GM23248 (cell line): ENCODE measurements at regions not wholly inside any gene's neighbourhood (a gene's known extent, or its start where the extent isn't known, plus 50 kb on each side); places are given as distances from the start of the nearest gene placed in this dataset.

Experiments
- DNase-seq: peaks from one replicate; pipeline ENCODE4 v3.0.0-alpha.2; 2015
- H2AFZ ChIP-seq: fragments of 200-600 bp; sonication (generic); 2 replicates; pipeline ENCODE4 v1.6.1; 2016; ENCODE audit warnings: antibody characterized with exemption
- H3F3A ChIP-seq: fragments of 200-600 bp; sonication (generic); 2 replicates; pipeline ENCODE4 v1.6.1; 2016; ENCODE audit warnings: mild to moderate bottlenecking, antibody characterized with exemption, mixed run types; ENCODE audit not compliant: insufficient read depth
- H3K27ac ChIP-seq: fragments of 200-600 bp; sonication (generic); 2 replicates; pipeline ENCODE4 v1.5.1; 2016; ENCODE audit warnings: mild to moderate bottlenecking
- H3K27me3 ChIP-seq: fragments of 200-600 bp; sonication (generic); replicated peaks from 2 replicates; pipeline ENCODE4 v1.6.1; 2016; ENCODE audit warnings: mild to moderate bottlenecking; ENCODE audit not compliant: insufficient read depth
- H3K36me3 ChIP-seq: fragments of 200-600 bp; sonication (generic); 2 replicates; pipeline ENCODE4 v1.6.1; 2016; ENCODE audit warnings: low read depth, mild to moderate bottlenecking
- H3K4me1 ChIP-seq: fragments of 200-600 bp; sonication (generic); 2 replicates; pipeline ENCODE4 v1.6.1; 2016; ENCODE audit warnings: mild to moderate bottlenecking; ENCODE audit not compliant: insufficient read depth
- H3K4me2 ChIP-seq: fragments of 200-600 bp; sonication (generic); one replicate; pipeline ENCODE4 v1.6.1; 2016; ENCODE audit warnings: mild to moderate bottlenecking; ENCODE audit not compliant: unreplicated experiment
- H3K4me3 ChIP-seq: fragments of 200-600 bp; sonication (generic); 2 replicates; pipeline ENCODE4 v1.5.1; 2016; ENCODE audit warnings: mild to moderate bottlenecking
- H3K79me2 ChIP-seq: fragments of 200-600 bp; sonication (generic); 2 replicates; pipeline ENCODE4 v1.6.1; 2016; ENCODE audit warnings: mild to moderate bottlenecking; ENCODE audit not compliant: insufficient read depth
- H3K9ac ChIP-seq: fragments of 200-600 bp; sonication (generic); 2 replicates; pipeline ENCODE4 v1.6.1; 2016; ENCODE audit warnings: mild to moderate bottlenecking
- H3K9me2 ChIP-seq: fragments of 200-600 bp; sonication (generic); 2 replicates; pipeline ENCODE4 v1.6.1; 2016; ENCODE audit warnings: mixed run types, mild to moderate bottlenecking, moderate library complexity; ENCODE audit not compliant: insufficient read depth
- H3K9me3 ChIP-seq: fragments of 200-600 bp; sonication (generic); one replicate; pipeline ENCODE4 v1.6.1; 2017; ENCODE audit warnings: low read depth
- H4K20me1 ChIP-seq: fragments of 200-600 bp; sonication (generic); 2 replicates; pipeline ENCODE4 v1.6.0; 2016; ENCODE audit not compliant: insufficient read depth
- EZH2 ChIP-seq: fragments of 200-600 bp; sonication (generic); IDR thresholded peaks from 2 replicates; pipeline ENCODE4 v1.6.1; 2018; ENCODE audit warnings: antibody characterized with exemption, mild to moderate bottlenecking; ENCODE audit not compliant: insufficient read depth, poor library complexity, severe bottlenecking
- EZH2phosphoT487 ChIP-seq: fragments of 200-600 bp; sonication (generic); IDR thresholded peaks from 2 replicates; pipeline ENCODE4 v1.6.1; 2018; ENCODE audit warnings: antibody characterized with exemption, moderate library complexity, mild to moderate bottlenecking, low read depth; ENCODE audit not compliant: insufficient read depth
- WGBS, 2 experiments: methylation state at CpG; one replicate each; pipeline ENCODE4 v1.1.6; 2015 to 2017; ENCODE audit warnings: low lambda C conversion rate in 2 of 2, low coverage in 1 of 2; ENCODE audit errors: missing lambda C conversion rate in 2 of 2; 5-methylcytosine and 5-hydroxymethylcytosine counted together
- in situ Hi-C: fragments of 300-500 bp; cut with MboI; formaldehyde crosslinking; loops from 2 replicates; pipeline ENCODE4 v1.15.0; 2020

DNA sequence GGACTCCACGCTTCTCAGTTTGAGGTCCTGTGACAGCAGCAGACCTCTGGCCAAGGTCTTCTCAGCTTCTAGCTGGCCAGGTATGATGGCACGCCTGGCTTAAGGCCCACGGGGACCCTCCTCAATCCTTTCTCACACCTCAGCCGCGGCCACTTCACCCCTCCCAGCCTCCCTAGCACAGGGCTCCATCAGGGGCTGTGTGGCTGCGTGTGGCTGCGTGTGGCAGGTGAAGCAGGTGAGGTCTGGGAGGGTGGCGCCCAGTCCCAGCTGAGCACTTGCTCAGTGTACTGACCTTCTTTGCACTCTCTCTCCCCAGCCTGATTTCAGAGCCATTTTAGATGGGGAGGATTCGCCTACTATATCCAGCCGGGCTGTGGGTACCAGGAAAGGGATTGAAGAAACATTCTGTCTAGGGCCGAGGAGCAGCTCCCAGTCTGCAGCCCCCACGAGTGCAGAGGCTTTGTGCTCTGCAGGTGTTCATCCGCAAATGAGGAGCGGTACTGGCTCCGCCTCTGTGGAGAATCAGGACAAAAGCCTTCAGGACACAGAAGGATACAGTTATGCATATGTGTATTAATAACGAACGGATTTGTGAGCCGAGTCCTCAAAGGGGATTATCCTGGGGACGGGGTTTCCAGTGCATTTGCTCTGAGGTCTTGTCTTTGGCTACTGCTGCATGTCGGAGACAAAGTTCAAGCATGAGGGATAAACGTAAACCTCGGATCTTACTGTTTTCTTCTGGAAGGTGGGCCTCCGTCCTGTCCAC is 236.9 kb upstream of the RAB6C start:
- H3K9me3 ChIP-seq = no peaks in the 10 kb centered on the region
- no peak overlapping the region for H2AFZ ChIP-seq
- in situ Hi-C loops = no loop called here
- TF ChIP-seq EZH2phosphoT487 = no peak
- TF ChIP-seq EZH2 = no peak
- H3K79me2 ChIP-seq = no peaks in the 10 kb centered on the region
- no peak overlapping the region for H3K9ac ChIP-seq
- H3K27ac ChIP-seq = no peak overlapping the region
- no peaks in the 10 kb centered on the region for H3K9me2 ChIP-seq
- H3K27me3 ChIP-seq = no peaks in the 10 kb centered on the region
- no peak overlapping the region for H3K4me3 ChIP-seq
- no peaks in the 10 kb centered on the region for H4K20me1 ChIP-seq
- no peaks in the 10 kb centered on the region for H3F3A ChIP-seq
- no peak overlapping the region for H3K4me2 ChIP-seq
- no peak for DNase-seq
- 62 to 70% methylated on average over 23 of the region's 23 CpGs for WGBS, 2 experiments
- no peaks in the 10 kb centered on the region for H3K4me1 ChIP-seq
- no peaks in the 10 kb centered on the region for H3K36me3 ChIP-seq

DNA sequence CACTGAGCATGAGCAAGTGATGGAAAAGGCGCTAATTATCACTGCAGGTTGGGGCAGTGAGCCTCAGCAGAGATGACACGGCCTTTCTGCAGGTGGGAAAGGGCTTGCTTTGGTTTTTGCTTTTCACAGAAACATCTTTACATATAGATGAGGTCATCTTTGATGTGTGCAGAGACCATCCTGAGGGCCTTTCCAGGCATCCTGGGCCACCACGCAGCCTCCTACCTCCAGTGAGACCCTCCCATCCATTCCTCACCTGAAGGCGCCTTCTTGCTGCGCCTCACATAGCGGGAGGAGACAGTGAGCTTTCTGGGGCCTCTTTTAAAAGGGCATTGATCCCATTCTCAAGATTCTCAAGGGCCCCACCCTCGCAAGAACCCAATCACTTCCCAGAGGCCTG is 235.3 kb upstream of the RAB6C start:
- Histone ChIP-seq H3K4me2 (no peak overlapping the region), H3F3A (no peaks in the 10 kb centered on the region), H3K36me3 (no peaks in the 10 kb centered on the region), H3K27ac (no peak overlapping the region), H3K9ac (no peak overlapping the region), H3K9me2 (no peaks in the 10 kb centered on the region), H3K9me3 (no peaks in the 10 kb centered on the region), H3K27me3 (no peaks in the 10 kb centered on the region), H3K79me2 (no peaks in the 10 kb centered on the region), H3K4me1 (no peaks in the 10 kb centered on the region), H4K20me1 (no peaks in the 10 kb centered on the region), H3K4me3 (no peak overlapping the region), H2AFZ (no peak overlapping the region)
- no peak for TF ChIP-seq EZH2phosphoT487
- TF ChIP-seq EZH2 = no peak
- WGBS, 2 experiments = 40 to 46% methylated on average over 7 of the region's 7 CpGs
- in situ Hi-C loops = no loop called here
- no peak for DNase-seq

DNA sequence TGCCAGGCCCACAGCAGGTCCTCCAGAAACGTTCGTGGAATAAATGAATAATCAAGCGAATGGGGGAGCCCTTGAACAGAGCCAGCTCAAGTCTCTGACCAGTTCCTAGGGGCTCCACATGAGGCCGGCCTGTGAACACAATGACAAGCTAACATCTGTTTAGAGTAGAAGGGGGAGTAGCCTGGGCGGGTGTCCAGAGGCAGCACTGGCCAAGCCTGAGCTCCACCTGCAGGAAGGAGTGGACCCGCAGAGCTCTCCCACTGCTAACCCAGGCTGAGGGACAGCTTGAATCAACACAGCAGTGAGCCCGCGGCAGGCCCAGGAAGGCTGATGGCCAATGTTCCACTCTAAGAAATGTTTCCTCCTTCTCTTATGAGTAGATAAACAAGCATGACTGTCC is 234.8 kb upstream of the RAB6C start:
- no peaks in the 10 kb centered on the region for H3F3A ChIP-seq
- WGBS, 2 experiments = 45 to 49% methylated on average over 8 of the region's 8 CpGs
- no peaks in the 10 kb centered on the region for H3K36me3 ChIP-seq
- H3K9me3 ChIP-seq = no peaks in the 10 kb centered on the region
- no peak for DNase-seq
- H3K79me2 ChIP-seq = no peaks in the 10 kb centered on the region
- no peaks in the 10 kb centered on the region for H4K20me1 ChIP-seq
- H3K27me3 ChIP-seq = no peaks in the 10 kb centered on the region
- TF ChIP-seq EZH2phosphoT487 (no peak), EZH2 (no peak)
- H3K27ac ChIP-seq = no peak overlapping the region
- in situ Hi-C loops = no loop called here
- no peak overlapping the region for H3K4me2 ChIP-seq
- no peak overlapping the region for H3K9ac ChIP-seq
- H3K4me1 ChIP-seq = no peaks in the 10 kb centered on the region
- no peak overlapping the region for H3K4me3 ChIP-seq
- no peak overlapping the region for H2AFZ ChIP-seq
- H3K9me2 ChIP-seq = no peaks in the 10 kb centered on the region

- in situ Hi-C loops = no loop called here
- H3K4me3 ChIP-seq = no peak overlapping the region
- no peaks in the 10 kb centered on the region for H3K27me3 ChIP-seq
- H3K9me3 ChIP-seq = no peaks in the 10 kb centered on the region
- no peak for TF ChIP-seq EZH2
- TF ChIP-seq EZH2phosphoT487 = no peak
- no peaks in the 10 kb centered on the region for H4K20me1 ChIP-seq
- H3K9me2 ChIP-seq = no peaks in the 10 kb centered on the region
- WGBS, 2 experiments = 24 to 27% methylated on average over 6 of the region's 6 CpGs
- H2AFZ ChIP-seq = no peak overlapping the region
- no peak overlapping the region for H3K9ac ChIP-seq
- no peak for DNase-seq
- no peaks in the 10 kb centered on the region for H3K4me1 ChIP-seq
- no peaks in the 10 kb centered on the region for H3K36me3 ChIP-seq
- H3K4me2 ChIP-seq = no peak overlapping the region
- no peaks in the 10 kb centered on the region for H3K79me2 ChIP-seq
- H3K27ac ChIP-seq = no peak overlapping the region
- no peaks in the 10 kb centered on the region for H3F3A ChIP-seq
These were observed 231.9 kb upstream of the RAB6C start for GRCh38 chr2:129747500-129748125.
